Uterus (tissue), 2 donors: ENCODE measurements at regions not wholly inside any gene's neighbourhood (a gene's known extent, or its start where the extent isn't known, plus 50 kb on each side); places are given as distances from the start of the nearest gene placed in this dataset.

Experiments
- CTCF ChIP-seq, 4 experiments: fragments of 200-600 bp in 2 of 4; fragments of 450-650 bp in 2 of 4; sonication (generic) in 2 of 4; IDR thresholded peaks; one replicate each; pipeline ENCODE4 v1.5.1; 2016 to 2019; ENCODE audit warnings: antibody characterized with exemption in 4 of 4, mild to moderate bottlenecking in 2 of 4, moderate library complexity in 1 of 4
- POLR2A ChIP-seq, 2 donors: fragments of 450-650 bp; IDR thresholded peaks; one replicate each; pipeline ENCODE4 v1.6.1; 2016; ENCODE audit warnings: antibody characterized with exemption in 2 of 2, mild to moderate bottlenecking in 1 of 2, moderate library complexity in 1 of 2

DNA sequence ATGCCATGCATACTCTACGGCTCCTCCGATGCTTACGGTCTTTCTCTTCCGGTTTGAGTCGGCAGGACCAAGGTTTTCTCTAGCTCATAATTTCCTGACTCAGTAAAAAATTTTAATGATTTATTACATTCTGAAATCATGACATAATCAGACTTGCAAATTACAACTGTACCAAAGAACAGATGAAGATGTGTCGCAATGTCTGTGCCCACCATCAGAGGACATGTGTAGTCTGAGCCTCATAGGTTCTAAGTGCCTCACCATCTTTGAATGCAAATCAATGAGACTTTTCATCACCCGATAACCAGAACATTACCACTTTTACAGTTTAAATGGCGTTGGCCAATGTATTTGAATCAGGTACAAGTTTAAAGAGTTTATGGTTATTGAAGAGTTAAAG is 213.1 kb downstream of the NHLRC3 start:
- TF ChIP-seq CTCF (IDR thresholded peaks at IDR 0.05) (no peak), POLR2A (IDR thresholded peaks at IDR 0.05) (no peak)
